ENCODE measurements at regions not wholly inside any gene's neighbourhood (a gene's known extent, or its start where the extent isn't known, plus 50 kb on each side); places are given as distances from the start of the nearest gene placed in this dataset.

DNA sequence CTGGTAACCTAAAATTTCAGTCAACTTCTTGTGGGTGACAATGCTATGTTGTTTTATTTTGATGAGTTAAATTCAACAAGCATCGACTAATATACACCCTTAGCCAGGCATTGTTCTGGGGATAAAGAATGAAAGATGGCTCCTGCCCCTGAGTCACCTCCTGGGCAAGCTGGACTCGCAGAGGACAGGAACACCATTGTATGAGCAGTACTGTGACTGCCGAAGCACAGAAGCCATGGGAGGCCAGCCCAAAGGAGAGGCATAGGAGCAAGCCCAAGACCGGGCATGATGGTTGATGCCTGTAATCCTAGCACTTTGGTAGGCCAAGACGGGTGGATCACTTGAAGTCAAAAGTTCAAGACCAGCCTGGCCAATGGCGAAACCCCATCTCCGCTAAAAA lies 555.2 kb downstream of the OMA1 start:
- Mint-ChIP-seq H3K36me3 (ENCODE audit: low read depth) (no peaks in the 10 kb centered on the region), H3K4me1 (no peaks in the 10 kb centered on the region), H3K27ac (no peak overlapping the region), H3K9me3 (peaks cover 9% of the 10 kb centered on the region), H3K27me3 (ENCODE audit: low read depth) (peaks cover 8% of the 10 kb centered on the region), H3K4me3 (no peak overlapping the region)
- TF ChIP-seq, protein P1, sequence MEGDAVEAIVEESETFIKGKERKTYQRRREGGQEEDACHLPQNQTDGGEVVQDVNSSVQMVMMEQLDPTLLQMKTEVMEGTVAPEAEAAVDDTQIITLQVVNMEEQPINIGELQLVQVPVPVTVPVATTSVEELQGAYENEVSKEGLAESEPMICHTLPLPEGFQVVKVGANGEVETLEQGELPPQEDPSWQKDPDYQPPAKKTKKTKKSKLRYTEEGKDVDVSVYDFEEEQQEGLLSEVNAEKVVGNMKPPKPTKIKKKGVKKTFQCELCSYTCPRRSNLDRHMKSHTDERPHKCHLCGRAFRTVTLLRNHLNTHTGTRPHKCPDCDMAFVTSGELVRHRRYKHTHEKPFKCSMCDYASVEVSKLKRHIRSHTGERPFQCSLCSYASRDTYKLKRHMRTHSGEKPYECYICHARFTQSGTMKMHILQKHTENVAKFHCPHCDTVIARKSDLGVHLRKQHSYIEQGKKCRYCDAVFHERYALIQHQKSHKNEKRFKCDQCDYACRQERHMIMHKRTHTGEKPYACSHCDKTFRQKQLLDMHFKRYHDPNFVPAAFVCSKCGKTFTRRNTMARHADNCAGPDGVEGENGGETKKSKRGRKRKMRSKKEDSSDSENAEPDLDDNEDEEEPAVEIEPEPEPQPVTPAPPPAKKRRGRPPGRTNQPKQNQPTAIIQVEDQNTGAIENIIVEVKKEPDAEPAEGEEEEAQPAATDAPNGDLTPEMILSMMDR (IDR thresholded peaks at IDR 0.05; ENCODE audit: unreplicated experiment in 3 of 3), result no peak

DNA sequence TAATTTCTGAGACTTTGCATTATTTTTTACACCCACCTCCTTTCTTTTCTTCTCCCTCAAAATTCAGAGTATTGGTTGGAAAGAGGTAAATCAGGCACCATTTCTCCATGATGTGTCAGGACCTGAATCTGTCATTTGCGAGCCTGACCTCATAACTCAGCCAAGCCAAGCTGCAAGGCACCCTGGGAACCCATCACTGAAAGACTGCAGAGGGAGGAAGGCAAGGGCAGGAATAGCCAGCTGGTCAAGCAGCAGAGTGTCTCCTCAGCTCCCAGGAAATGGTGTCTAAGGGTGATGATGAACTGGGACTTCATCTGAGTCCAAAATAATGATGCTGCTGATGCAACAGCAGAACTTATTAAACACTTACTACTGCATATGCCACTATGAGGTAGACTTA lies 556.6 kb downstream of the OMA1 start:
- Mint-ChIP-seq H3K9me3 (peaks cover 5% of the 10 kb centered on the region), H3K27ac (no peak overlapping the region)

DNA sequence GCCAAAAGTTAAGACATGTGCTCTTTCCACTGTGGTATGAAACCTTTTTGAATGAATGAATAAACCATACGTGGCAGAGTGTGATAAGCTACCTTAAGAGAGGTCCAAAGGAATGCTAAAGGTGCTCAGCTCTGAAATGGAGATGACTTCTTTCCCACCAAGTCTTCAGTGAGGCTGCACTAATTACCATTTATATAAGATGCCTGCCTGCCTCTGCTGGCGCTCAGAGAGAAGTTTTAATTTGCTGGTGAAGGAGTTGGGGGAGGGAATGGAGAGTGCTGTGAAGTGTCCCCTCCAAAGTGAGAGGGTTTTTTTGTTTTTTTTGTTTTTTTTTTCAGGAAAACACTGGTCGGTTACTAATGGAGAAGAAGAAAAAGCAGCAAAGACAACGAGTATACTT lies 559.0 kb downstream of the OMA1 start:
- no peak overlapping the region for H3K4me3 Mint-ChIP-seq
- no peaks in the 10 kb centered on the region for H3K4me1 Mint-ChIP-seq
- H3K9me3 Mint-ChIP-seq, result no peaks in the 10 kb centered on the region
- H3K27ac Mint-ChIP-seq, result no peak overlapping the region
- TF ChIP-seq, protein P1 (IDR thresholded peaks at IDR 0.05; ENCODE audit: unreplicated experiment in 3 of 3), result no peak
- H3K36me3 Mint-ChIP-seq (ENCODE audit: low read depth), result no peaks in the 10 kb centered on the region
- H3K27me3 Mint-ChIP-seq (ENCODE audit: low read depth), result peaks cover 5% of the 10 kb centered on the region

More for the DNA sequence above, 556.6 kb downstream of the OMA1 start:
- Mint-ChIP-seq H3K4me3 (no peak overlapping the region), H3K36me3 (ENCODE audit: low read depth) (no peaks in the 10 kb centered on the region), H3K27me3 (ENCODE audit: low read depth) (peaks cover 8% of the 10 kb centered on the region), H3K4me1 (no peaks in the 10 kb centered on the region)
- TF ChIP-seq, protein P1 (IDR thresholded peaks at IDR 0.05; ENCODE audit: unreplicated experiment in 3 of 3), result no peak

DNA sequence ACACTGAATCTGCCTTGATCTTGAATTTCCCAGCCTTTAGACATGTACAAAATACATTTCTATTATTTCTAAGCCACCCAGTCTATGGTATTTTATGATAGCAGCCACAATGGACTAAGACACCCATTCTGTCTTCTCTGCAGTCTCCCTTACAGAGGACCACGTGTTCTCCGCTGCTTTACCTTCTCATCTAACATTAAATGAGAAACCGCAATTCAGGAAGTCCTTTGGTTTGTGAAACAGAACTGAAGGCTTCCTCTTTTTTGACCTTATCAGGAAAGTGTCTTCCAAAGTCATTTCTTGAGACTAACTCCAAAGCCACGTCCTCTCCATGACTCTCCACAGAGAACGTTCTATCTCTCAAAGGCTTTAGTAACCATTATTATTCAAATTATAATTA lies 560.1 kb downstream of the OMA1 start:
- Mint-ChIP-seq H3K27me3 (ENCODE audit: low read depth) (peaks cover 5% of the 10 kb centered on the region), H3K36me3 (ENCODE audit: low read depth) (no peaks in the 10 kb centered on the region), H3K27ac (no peak overlapping the region), H3K4me1 (no peaks in the 10 kb centered on the region), H3K4me3 (no peak overlapping the region), H3K9me3 (no peaks in the 10 kb centered on the region)
- TF ChIP-seq, protein P1 (IDR thresholded peaks at IDR 0.05; ENCODE audit: unreplicated experiment in 3 of 3), result no peak

DNA sequence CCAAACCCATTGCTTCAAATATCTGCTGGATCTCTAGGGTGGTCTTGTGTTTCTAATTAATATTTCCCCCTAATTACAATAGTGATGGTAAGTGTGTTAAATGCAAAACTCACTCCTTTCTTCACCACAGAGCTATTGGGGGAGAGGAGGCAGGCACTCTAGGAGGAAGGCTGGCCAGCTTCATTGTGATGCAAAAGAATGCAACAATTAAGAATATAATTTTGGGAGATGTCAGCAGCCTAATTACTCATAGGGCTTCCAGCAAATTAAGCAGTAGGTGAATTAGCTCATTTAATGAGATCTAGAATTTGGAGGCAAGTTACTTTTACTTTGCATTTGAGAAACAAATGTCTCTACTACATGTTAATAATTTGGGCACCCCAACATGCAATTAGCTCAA lies 560.4 kb upstream of the DAB1 start:
- no peaks in the 10 kb centered on the region for H3K36me3 Mint-ChIP-seq (ENCODE audit: low read depth)
- TF ChIP-seq, protein P1 (IDR thresholded peaks at IDR 0.05; ENCODE audit: unreplicated experiment in 3 of 3), result no peak
- H3K4me3 Mint-ChIP-seq, result no peak overlapping the region
- H3K9me3 Mint-ChIP-seq, result peaks cover 5% of the 10 kb centered on the region
- no peaks in the 10 kb centered on the region for H3K4me1 Mint-ChIP-seq
- no peak overlapping the region for H3K27ac Mint-ChIP-seq
- peaks cover 10% of the 10 kb centered on the region for H3K27me3 Mint-ChIP-seq (ENCODE audit: low read depth)

DNA sequence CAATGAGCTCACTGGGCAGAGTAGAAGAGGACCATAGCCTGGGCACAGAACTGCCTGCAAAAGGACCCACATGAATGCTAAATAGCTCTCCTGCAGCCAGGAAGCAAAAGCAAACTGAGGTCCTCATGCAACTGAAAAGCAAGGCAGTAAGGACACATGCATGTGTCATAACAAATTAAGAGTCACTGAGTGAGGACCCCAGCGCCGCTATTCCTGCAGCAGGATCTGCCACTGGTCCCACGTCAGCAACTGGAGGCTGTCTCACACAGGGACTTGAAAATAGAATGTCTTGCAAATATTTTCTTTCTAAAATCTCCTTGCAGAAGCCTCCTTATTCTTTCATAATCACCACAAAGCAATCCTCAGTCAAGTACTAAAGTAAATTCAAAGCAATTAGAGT lies 559.6 kb upstream of the DAB1 start:
- peaks cover 10% of the 10 kb centered on the region for H3K27me3 Mint-ChIP-seq (ENCODE audit: low read depth)
- no peaks in the 10 kb centered on the region for H3K4me1 Mint-ChIP-seq
- H3K4me3 Mint-ChIP-seq, result no peak overlapping the region
- no peak overlapping the region for H3K27ac Mint-ChIP-seq
- peaks cover 8% of the 10 kb centered on the region for H3K9me3 Mint-ChIP-seq
- TF ChIP-seq, protein P1 (IDR thresholded peaks at IDR 0.05; ENCODE audit: unreplicated experiment in 3 of 3), result no peak
- H3K36me3 Mint-ChIP-seq (ENCODE audit: low read depth), result no peaks in the 10 kb centered on the region

All from nephron (organoid).